GM23338 (cell line): ENCODE measurements at regions not wholly inside any gene's neighbourhood (a gene's known extent, or its start where the extent isn't known, plus 50 kb on each side); places are given as distances from the start of the nearest gene placed in this dataset.

Experiments
- ATAC-seq: fragments of 200-7000 bp; cut with Tn5 transposase; 3 replicates; pipeline ENCODE4 v1.9.1; 2020
- DNase-seq: peaks from one replicate; pipeline ENCODE4 v3.0.0-alpha.2; 2015; ENCODE audit warnings: low spot score
- H2AFZ ChIP-seq: fragments of 200-600 bp; sonication (generic); 2 replicates; pipeline ENCODE4 v1.8.0; 2016; ENCODE audit warnings: antibody characterized with exemption, mild to moderate bottlenecking, moderate library complexity
- H3F3A ChIP-seq: fragments of 200-600 bp; sonication (generic); replicated peaks from 2 replicates; pipeline ENCODE4 v1.8.0; 2017; ENCODE audit warnings: antibody characterized with exemption, mixed run types, low read depth
- H3K27ac ChIP-seq: fragments of 200-600 bp; sonication (generic); 2 replicates; pipeline ENCODE4 v1.6.1; 2016; ENCODE audit warnings: low read depth
- H3K27me3 ChIP-seq: fragments of 200-600 bp; sonication (generic); 2 replicates; pipeline ENCODE4 v1.8.0; 2016; ENCODE audit warnings: mild to moderate bottlenecking, mixed run types, moderate library complexity; ENCODE audit not compliant: insufficient read depth
- H3K36me3 ChIP-seq: fragments of 200-600 bp; sonication (generic); 2 replicates; pipeline ENCODE4 v1.8.0; 2016; ENCODE audit warnings: mild to moderate bottlenecking; ENCODE audit not compliant: insufficient read depth
- H3K4me1 ChIP-seq: fragments of 200-600 bp; sonication (generic); 2 replicates; pipeline ENCODE4 v1.8.0; 2016; ENCODE audit warnings: mild to moderate bottlenecking, moderate library complexity; ENCODE audit not compliant: insufficient read depth
- H3K4me2 ChIP-seq: fragments of 200-600 bp; sonication (generic); 2 replicates; pipeline ENCODE4 v1.7.1; 2017; ENCODE audit warnings: mixed run types
- H3K4me3 ChIP-seq: fragments of 200-600 bp; sonication (generic); 2 replicates; pipeline ENCODE4 v1.6.1; 2016; ENCODE audit warnings: mixed run types
- H3K79me2 ChIP-seq: fragments of 200-600 bp; sonication (generic); replicated peaks from 2 replicates; pipeline ENCODE4 v1.8.0; 2017; ENCODE audit warnings: mild to moderate bottlenecking; ENCODE audit not compliant: insufficient read depth
- H3K9me2 ChIP-seq: fragments of 200-600 bp; sonication (generic); 2 replicates; pipeline ENCODE4 v1.8.0; 2017; ENCODE audit not compliant: insufficient read depth
- H4K20me1 ChIP-seq: fragments of 200-600 bp; sonication (generic); replicated peaks from 2 replicates; pipeline ENCODE4 v1.8.0; 2017; ENCODE audit warnings: mild to moderate bottlenecking; ENCODE audit not compliant: insufficient read depth
- H3K27ac Mint-ChIP-seq: 2 replicates; pipeline ENCODE4 v1.8.0; 2020; ENCODE audit warnings: inconsistent platforms, mild to moderate bottlenecking, moderate library complexity, mixed read lengths
- H3K27me3 Mint-ChIP-seq: 3 replicates; pipeline ENCODE4 v1.8.0; 2022; ENCODE audit warnings: low read depth, mild to moderate bottlenecking, moderate library complexity, mixed read lengths, inconsistent platforms; ENCODE audit not compliant: insufficient read depth, poor library complexity
- H3K36me3 Mint-ChIP-seq: 3 replicates; pipeline ENCODE4 v1.8.0; 2021; ENCODE audit warnings: low read depth, mild to moderate bottlenecking, inconsistent platforms, moderate library complexity, mixed read lengths
- H3K4me1 Mint-ChIP-seq: 3 replicates; pipeline ENCODE4 v1.8.0; 2020; ENCODE audit warnings: mild to moderate bottlenecking, inconsistent platforms, mixed read lengths
- H3K4me3 Mint-ChIP-seq: 3 replicates; pipeline ENCODE4 v1.8.0; 2021; ENCODE audit warnings: moderate library complexity, mild to moderate bottlenecking, inconsistent platforms, mixed read lengths
- H3K9me3 Mint-ChIP-seq: 3 replicates; pipeline ENCODE4 v1.8.0; 2020; ENCODE audit warnings: moderate library complexity, mild to moderate bottlenecking, inconsistent platforms, mixed read lengths
- CREB1 ChIP-seq: fragments of 250-450 bp; sonication (Bioruptor Pico); IDR thresholded peaks from 2 replicates; pipeline ENCODE4 v1.5.0; 2020; ENCODE audit warnings: low read depth, mild to moderate bottlenecking, moderate library complexity
- CTCF ChIP-seq, 2 experiments: fragments of 200-600 bp in 1 of 2; sonication (generic) in 1 of 2; conservative IDR thresholded peaks; 2 replicates each; pipeline versions ENCODE4 v1.5.1 to v1.6.1; 2016 to 2017; ENCODE audit warnings: antibody characterized with exemption in 2 of 2, low read depth in 2 of 2, mild to moderate bottlenecking in 2 of 2, moderate library complexity in 1 of 2
- EZH2 ChIP-seq: fragments of 200-600 bp; sonication (generic); IDR thresholded peaks from one replicate; pipeline ENCODE4 v1.8.0; 2017; ENCODE audit warnings: antibody characterized with exemption, mild to moderate bottlenecking, low read depth; ENCODE audit not compliant: unreplicated experiment
- EZH2phosphoT487 ChIP-seq: fragments of 200-600 bp; sonication (generic); IDR thresholded peaks from one replicate; pipeline ENCODE4 v1.8.1; 2018; ENCODE audit warnings: antibody characterized with exemption; ENCODE audit not compliant: unreplicated experiment
- JUNB ChIP-seq: IDR thresholded peaks from one replicate; pipeline ENCODE4 v1.6.1; 2016; ENCODE audit warnings: antibody characterized with exemption; ENCODE audit not compliant: unreplicated experiment
- NANOG ChIP-seq: IDR thresholded peaks from 2 replicates; pipeline ENCODE4 v1.6.1; 2016; ENCODE audit warnings: antibody characterized with exemption, borderline replicate concordance
- POLR2AphosphoS5 ChIP-seq: IDR thresholded peaks from 2 replicates; pipeline ENCODE4 v1.6.1; 2016; ENCODE audit warnings: antibody characterized with exemption, low read depth
- STAT1 ChIP-seq: IDR thresholded peaks from one replicate; pipeline ENCODE4 v1.6.1; 2016; ENCODE audit warnings: antibody characterized with exemption; ENCODE audit not compliant: unreplicated experiment
- ZNF114 ChIP-seq: fragments of 250-450 bp; sonication (Bioruptor Pico); IDR thresholded peaks from 2 replicates; pipeline ENCODE4 v1.5.0; 2020; ENCODE audit warnings: mild to moderate bottlenecking, moderate library complexity
- ZNF331 ChIP-seq: fragments of 250-450 bp; sonication (Bioruptor Pico); IDR thresholded peaks from 2 replicates; pipeline ENCODE4 v1.5.0; 2020; ENCODE audit warnings: low read depth, mild to moderate bottlenecking, moderate library complexity

GRCh38 chr15:77798151-77798835, 165.6 kb upstream of the LINGO1 start (continued):
- TF ChIP-seq CTCF (conservative IDR thresholded peaks at IDR 0.05; ENCODE audit: low read depth in 2 of 2), result no peak
- no peak for TF ChIP-seq ZNF114 (CRISPR knock-in tag)
- TF ChIP-seq POLR2AphosphoS5, result no peak
- no peak for TF ChIP-seq STAT1
- TF ChIP-seq CREB1, result no peak
- TF ChIP-seq ZNF331, result no peak

- TF ChIP-seq EZH2 (no peak), CTCF (conservative IDR thresholded peaks at IDR 0.05; ENCODE audit: low read depth in 2 of 2) (no peak), EZH2phosphoT487 (no peak), ZNF114 (CRISPR knock-in tag) (no peak), NANOG (no peak), ZNF331 (no peak), CREB1 (no peak), JUNB (no peak)
- Mint-ChIP-seq H3K27ac (no peak overlapping the region), H3K4me3 (no peak overlapping the region), H3K36me3 (no peaks in the 10 kb centered on the region), H3K9me3 (no peaks in the 10 kb centered on the region), H3K27me3 (peaks cover 6% of the 10 kb centered on the region), H3K4me1 (peaks cover 17% of the 10 kb centered on the region)
- DNase-seq, result no peak
- Histone ChIP-seq H3K4me2 (no peak overlapping the region), H3K4me3 (no peak overlapping the region), H3K79me2 (no peaks in the 10 kb centered on the region), H3K27me3 (no peaks in the 10 kb centered on the region), H4K20me1 (no peaks in the 10 kb centered on the region), H2AFZ (no peak overlapping the region), H3K9me2 (no peaks in the 10 kb centered on the region), H3F3A (no peaks in the 10 kb centered on the region), H3K36me3 (no peaks in the 10 kb centered on the region), H3K27ac (no peak overlapping the region), H3K4me1 (0 out of 2 replicates have a peak, but pooled peaks cover 10% of the 10 kb centered on the region)
- ATAC-seq, result no peak
Measured at GRCh38 chr15:77797270-77797669, 164.6 kb upstream of the LINGO1 start.
